SIG-M5 treated with dmso at 0.1 percent for 504 hours (cell line): ENCODE measurements at regions not wholly inside any gene's neighbourhood (a gene's known extent, or its start where the extent isn't known, plus 50 kb on each side); places are given as distances from the start of the nearest gene placed in this dataset.
"Not testable (repeated sequence)": the region's sequence is repeated elsewhere in the genome, so short reads cannot be mapped to it uniquely, and the experiment has no call there.

Source experiments
- DNase-seq: peaks from one replicate; lab custom pipeline; 2025; ENCODE audit not compliant: unreplicated experiment; lab: John Stamatoyannopoulos, UW

DNA sequence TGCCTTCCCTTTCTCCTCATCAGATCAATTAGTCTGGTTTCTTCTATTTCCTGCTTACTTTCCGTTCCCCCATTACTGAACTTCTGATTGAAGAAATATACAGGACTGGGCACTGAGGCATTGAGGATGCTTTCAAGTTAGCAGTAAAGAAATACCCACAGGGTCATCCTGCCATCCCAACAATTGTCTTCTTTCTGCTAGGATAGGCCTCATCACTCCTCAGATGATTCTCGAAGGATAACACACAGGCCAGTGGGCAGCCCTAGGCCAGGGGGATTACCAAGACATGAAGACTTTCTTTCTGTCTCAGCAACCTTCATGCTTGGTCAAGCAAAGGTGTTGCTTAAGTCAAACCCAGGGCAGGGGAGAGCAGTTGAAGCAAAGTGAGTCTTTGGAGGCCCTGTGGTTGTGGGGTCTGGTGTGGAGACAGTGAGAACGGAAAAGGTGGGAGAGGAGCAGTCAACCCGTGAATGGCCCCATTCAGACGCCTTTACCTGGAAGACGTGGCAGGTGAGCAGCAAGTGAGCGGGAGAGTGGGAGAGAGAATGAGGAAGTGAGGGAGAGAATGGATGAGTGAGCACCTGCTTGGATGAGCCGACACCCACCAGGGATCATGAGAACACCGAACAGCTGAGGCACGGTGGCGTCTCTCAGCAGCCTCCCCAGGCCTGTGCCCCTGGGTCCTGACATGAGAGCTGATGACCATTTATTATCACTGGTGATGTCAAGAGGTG, 462.9 kb downstream of the PREX1 start:
- no peak for DNase-seq

DNA sequence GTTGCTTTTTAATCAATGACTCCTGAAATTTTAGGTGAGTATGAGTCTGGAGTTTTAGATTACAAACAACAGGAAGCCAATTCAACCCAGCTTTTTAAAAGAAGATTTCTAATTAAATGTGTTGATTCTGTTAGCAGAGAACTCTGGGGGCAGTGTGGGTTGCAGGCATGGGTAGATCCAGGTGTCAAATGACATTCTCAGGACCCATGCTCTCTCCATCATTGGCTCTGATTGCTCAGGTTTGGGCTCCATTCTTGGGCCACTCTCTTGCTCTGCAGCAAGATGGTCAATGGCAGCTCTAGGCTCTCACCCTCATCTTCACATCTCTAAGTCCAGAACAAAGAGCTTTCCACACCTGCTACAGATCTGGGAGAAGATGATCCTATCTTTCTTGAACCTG, 463.7 kb downstream of the PREX1 start:
- no peak for DNase-seq

DNA sequence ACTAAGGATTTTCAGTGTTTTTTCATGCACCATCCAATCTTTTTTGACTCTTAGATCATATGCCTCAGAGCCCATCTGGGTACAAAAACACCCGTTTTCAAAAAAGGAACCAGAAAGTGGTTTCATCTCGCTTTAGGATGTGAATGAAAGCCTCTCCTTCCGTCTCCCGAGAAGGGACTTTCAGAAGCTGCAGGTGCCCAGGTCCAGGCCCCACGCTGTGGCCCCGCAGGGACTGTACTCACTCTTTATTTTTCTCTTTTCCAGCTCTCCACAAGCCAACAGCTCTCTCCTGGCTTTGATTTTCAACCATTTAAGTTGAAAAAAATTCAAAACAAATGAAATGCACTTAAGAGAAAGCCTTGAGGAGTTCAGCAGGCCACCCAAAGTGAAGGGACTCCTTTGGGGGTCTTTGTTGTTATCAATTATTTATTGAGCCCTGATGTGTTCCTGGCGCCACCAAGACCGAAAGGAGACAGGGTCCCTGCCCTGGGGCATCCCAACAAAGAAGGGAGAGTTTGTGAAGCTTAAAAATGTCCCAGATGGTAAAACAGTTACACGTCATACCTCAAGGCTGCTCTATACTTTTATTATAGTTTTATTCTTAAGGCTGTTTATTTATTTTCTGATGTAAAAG, 467.3 kb downstream of the PREX1 start:
- no peak for DNase-seq

DNA sequence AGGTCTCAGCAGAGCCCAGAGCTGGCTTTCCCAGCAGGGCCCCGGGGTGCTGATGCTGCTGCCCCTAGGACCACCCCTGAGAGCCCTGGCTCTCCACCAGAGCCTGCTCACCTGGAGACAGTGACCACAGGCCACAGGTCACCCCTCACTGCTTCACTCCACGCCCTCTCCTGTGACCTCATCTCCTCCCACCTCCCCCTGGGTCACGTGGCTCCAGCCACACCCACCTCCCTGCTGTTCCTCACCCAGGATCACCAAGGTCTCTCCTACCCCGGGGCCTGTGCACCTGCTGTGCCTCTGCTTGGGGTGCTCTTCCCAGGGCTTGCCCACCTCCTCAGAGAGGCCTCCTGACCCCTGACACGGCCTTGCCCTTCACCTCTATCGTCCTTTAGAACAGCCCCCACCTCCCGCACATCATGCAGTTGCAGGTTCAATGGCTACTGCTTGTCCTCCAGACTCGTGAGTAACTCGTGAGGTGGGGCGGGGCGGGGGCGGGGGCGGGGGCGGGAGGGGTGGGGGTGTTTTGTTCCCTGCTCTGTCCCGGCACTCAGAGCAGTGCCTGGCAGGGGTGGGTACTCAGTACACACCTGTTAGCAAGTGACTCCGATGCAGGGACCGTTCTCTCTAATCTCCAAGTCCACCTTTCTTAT, 468.0 kb downstream of the PREX1 start:
- DNase-seq = no peak

DNA sequence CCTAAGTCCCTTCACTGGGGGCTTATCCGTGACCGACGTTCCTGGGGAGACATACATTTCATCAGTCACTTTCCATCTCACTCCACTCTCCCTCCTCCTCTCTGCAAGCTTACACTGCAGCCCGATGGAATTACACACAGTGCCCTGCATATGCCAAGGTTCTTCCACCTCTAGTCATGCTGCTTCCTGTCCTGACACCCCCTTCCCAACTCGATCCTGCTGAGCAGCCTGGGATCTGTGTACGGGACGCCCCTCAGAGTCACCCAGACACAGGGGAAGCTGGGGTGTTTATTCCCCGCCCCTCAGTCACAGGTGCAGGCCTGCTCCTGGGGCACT, 468.8 kb downstream of the PREX1 start:
- not testable (repeated sequence) for DNase-seq

DNA sequence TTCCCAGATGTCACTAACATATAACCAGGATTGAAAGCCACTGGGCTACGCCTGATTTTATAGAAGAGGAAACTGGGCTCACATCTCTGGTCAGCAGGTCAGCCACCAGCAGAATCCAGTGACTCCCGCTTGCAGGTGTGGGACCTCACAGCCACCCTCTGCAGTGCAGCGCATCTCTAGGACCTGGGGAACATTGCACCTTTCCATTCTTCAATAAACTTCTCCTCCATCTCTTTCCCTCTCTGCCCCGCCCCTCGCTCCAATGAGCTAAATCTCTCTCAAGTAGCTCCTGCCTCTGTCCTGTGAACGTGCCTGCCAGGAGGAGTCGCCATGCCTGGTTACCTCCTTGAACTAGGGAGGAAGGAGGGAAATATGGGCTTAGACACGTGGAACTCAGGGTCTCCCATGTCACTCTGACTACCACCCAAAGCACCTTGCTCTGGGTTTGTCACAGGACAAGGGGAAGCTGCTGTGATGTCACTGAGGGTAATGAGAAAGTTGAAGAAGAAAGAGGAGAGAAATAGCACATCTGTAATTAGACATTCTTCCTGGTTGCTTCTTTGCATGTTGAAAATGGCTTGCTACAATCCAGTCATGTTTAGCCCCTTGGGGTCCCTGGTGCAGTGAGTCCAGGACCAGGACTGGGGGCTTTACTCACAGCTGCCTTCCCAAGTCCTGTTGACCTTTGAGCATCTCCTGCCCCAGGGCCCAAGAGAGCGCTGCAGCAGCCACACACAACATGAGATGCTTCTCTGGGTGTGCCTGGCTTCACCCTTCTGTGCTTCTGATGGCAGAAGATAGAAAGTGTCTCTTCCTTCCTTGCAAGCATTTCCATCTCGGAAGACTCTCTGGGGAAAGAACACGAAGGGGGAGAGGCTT, 469.4 kb downstream of the PREX1 start:
- no peak for DNase-seq

DNA sequence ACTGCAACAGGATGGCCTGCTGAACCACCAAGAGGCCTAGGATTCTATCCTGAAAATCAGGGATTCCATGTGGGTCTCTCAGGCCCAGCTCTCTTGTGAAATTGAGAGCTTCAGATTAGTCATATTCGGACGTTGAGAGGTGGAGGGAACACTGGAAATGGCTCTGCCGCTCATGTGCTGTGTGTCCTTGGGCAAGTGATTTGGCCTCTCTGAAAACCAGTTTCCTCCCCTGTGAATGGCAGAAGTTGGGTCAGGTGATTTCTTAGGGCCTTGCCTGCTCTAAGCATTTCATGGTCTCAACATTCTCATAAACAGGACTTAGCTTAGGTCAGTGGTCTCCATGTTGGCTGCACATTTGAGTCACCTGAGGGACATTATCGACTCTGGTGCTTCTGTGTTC, 470.1 kb downstream of the PREX1 start:
- no peak for DNase-seq

DNA sequence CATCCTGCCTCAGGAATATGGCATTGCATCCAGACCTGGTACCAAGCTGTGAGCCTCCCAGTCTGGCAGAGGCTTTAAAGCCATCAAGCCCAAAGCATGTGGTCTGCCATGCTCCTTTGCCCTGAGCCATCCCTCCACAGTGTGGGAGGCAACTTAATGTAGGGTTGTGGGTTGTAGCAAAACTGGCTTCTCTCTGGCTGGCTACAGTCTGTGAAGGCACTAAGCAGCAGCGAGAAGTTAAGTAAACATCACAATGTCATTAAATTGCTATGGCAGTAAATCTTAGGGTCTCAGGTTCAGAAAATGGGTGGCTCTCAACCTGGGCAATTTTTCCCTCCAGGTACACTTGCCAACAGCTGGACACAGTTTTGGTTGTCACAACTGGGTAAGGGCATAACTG, 472.9 kb downstream of the PREX1 start:
- no peak for DNase-seq

DNA sequence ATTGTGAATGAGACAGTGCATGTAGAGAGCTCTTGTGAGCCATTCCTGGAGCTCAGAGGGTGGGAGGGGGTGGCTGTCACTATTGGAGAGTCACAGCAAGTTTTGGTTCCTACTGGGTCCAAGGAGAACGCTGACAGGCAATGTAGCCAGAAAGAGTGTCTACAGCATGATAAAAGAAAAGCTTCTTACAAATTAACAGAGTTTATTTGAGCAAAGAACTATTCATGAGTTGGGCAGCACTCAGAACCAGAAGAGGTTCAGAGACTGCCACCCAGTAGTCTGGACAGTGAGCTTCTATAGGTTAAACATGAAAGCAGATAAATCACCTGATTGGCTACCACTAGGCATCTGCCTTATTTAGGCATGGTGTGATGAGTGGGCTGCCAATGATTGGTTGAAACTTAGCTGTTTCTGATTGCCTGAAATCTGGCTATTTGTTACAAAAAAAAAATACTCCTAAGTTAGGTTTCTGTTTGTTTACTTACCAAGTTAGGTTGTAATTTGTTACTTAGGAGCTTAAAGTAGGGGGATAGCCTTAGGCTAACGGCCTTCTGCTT, 473.4 kb downstream of the PREX1 start:
- no peak for DNase-seq

DNA sequence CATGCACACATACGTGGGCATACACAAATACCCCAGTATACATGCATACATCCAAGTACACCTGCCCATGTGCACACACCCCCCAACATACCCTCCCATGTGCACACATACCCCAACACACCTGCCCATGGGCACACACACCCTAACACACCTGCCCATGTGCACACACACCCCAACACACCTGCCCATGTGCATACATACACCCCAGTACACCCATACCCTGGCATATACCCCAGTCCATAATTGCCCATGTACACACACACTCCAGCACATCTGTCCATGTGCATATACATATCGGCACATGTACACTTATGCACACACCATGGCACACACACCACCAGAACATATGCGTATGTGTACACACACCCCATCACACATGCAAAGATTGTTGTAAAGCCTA, 475.2 kb downstream of the PREX1 start:
- DNase-seq = no peak

DNA sequence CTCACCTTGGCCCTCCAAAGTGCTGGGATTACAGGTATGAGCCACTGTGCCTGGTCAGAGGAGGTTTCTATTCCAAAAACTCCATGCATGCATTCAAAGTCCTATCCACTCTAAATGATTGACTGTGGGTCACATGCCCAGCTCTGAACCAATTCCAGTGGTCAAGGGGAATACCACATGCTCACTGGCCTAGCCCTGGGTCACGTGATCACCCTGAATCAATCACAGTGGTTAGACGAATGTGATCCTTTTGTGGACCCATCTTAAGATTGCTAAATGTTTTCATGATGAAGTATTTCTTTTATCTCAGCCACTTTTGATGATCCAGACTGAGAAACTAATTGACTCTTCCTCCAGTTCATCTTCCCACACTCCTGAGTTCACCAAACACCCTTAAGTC, 475.8 kb downstream of the PREX1 start:
- no peak for DNase-seq

DNA sequence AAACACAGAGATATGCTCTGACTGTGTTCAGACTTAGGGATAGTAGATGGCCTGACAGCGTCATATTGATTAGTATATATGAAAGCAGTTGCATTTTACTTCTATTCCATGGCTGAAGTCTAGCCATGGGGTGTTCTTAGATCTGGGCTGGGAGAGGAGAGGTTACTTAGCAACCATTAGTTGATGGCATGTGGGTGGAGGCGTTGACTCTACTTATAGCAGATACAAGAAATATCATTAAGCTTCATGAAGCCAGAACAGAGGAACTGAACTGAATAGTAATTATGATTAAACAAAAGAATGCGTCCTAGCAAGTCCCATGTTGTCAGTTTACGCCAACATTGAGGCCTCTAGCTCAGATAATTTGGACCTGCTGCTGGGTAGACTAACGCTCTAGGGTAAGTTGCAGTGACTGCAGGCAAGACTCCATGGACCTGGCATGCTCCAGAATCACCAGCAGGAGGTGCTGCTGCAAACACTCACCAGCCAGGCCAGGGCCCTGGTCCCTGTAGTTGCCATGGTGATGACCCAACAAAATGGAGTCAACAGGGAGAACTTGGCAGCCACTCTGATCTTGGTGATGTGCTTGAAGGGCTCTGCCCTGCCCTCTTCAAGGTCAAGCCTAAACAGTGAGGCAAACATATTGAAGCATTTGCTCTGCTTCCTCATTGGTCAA, 477.3 kb downstream of the PREX1 start:
- DNase-seq = peak; percentile 49

DNA sequence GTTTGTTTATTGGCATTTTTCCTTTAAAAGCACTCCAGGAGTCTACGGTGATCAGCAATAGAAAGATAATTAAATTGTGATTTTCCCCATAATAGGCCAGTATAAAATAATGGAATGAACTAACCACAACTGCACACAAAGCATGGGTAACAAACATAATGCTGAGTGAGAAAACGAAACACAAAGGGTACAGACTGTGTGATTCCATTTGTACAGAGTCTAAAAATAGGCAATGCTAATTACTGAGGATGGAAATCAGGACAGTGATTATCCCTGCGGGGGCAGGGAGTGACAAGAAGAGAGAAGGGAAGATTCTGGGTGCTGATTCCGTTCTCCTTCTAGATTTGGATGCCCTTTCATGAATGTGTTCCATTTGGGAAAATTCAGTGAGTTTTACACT, 478.1 kb downstream of the PREX1 start:
- DNase-seq = no peak

DNA sequence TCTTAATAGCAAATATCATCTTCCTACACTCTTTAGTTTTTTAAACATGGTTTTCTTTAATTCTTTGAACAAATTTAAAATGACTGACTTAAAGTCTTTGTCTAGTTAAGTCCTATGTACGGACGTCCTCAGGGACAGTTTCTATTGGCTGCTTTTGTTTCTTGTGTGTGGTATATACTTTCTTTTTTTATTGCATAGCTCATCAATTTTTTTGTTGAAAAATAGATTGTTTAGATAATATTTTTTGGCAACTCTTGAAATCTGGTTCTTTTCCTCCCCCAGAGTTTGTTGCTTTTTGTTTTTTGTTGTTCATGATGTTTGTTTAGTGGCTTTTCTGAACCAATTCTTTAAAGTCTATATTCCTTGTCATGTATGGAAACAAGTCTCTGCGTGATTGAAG, 479.8 kb downstream of the PREX1 start:
- no peak for DNase-seq

DNA sequence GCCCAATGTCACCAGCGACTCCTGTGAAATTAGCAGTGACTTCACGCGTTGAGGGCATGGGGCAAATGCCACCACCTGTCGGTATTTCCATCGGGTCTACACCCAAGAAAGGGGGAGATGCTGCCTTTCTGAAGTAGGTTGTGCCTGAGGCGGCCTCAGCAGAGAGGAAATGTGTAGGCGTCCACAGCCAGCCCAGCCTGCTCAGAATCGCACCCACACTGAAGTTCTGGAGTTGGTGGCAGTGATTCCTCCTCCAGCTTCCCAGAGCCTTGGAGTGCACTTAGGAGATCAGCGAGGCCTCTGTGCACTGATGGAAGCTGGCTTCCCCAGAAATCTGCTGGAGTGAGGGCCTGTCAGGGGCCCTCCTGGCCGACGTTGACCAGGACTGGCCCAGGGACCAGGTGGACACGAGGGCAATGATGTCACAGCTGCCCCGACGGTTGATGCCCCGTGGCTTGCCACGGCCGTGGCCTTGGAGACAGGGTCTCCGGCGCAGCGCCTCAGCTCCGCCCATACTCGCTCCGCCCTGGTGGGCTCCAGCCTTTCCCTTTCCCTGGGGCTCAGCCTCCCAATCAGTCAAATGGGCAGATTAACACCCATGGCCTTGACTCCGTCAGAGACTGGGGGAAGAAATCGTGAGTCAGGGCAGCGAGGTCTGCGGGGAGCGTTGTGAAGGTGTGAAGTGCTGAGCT, 484.8 kb downstream of the PREX1 start:
- DNase-seq = no peak

DNA sequence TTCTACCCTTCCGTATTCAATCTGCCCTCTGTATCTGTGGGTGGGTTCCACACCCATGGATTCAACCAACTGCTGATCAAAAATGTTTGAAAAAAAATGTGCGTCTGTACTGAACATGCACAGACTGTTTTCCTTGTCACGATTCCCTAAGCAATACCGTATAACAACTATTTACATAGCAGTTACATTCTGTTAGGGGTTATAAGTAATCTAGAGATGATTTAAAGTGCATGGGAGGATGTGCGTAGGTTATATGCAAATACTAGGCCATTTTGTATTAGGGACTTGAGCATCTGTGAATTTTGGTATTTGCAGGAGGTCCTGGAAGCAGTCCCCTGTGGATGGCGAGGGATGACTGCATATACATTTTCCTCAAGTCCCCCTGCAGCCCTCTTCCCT, 486.9 kb downstream of the PREX1 start:
- DNase-seq = no peak

DNA sequence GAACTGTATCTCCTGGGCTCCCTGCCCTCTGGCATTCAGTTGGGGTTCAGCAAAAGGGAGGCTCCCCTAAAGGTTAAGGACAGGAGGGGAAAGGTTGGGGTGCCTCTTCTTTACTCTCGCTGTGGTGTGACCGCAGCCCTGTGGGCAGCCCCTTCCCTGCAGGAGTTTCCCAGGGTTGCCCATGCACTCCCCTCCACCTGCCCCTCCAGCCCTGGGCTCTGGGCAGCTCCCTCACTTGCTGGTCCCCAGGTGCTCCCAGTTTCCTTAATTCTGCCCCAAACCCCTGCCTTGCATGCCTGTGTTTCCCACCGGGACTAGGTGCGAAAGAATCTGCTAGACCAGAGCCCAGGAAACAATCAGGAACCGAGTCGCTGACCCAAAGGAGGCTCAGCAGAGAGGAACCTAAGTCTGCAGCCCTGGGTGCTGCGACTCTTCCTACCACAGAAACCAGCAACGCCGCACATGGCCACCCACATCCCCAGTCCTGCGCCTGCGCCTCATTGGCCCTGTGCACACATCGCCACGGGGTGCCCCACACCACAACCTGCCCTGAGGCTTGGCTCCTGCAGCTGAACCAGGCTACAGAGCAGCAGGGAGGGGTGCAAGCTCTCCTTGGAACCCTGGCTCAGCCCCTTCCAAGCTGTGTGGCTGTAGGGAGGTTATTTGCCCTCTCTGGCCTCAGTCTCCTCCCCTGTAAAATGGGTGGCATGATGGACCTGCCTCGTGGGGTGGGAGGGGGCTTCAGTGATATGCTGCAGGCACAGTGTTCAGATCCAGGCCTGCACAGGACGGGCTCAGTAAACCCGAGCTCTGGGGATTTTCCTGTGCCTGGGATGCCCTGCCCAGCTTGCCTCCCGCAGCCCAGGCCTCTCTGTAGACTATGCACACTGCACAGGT, 487.6 kb downstream of the PREX1 start:
- DNase-seq = no peak

DNA sequence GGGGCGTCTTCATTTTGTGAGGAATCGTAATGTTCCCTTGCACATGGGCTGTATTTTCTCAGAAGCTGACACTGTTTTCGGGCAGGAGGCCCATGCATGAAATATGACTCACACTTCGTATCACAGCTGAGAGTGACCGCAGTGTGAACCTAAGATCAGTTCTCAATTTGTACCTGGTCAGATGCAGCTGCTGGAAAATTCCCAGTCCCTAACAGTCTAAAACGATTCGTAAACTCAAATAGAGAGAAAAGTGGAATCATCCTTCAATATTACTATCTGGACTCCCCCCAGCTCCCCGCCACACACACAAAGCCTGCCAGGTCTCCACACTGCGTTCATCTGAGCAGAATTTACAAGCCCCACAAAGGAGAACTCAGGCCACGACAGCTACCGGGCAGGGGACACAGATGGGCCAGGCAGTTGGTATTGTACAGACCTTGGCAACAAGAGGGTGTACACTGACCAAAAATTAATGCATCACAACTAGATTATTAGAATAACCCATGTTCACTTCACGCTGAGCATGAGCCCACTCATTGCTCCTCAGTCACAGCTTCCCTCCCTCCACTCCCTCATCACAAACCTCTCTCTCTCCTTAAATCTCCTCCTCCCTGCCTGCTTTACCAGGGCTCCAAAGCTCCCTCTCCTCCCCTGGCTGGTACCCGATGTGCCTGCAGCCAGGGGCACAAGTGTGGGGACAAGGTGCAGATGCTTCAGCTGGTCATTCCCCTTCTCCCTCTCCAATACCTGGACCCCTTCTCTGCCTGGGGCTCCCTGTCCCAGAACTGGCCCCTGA, 488.4 kb downstream of the PREX1 start:
- DNase-seq = no peak
